ENCODE measurements at regions not wholly inside any gene's neighbourhood (a gene's known extent, or its start where the extent isn't known, plus 50 kb on each side); places are given as distances from the start of the nearest gene placed in this dataset.
"Not testable (repeated sequence)": the region's sequence is repeated elsewhere in the genome, so short reads cannot be mapped to it uniquely, and the experiment has no call there.

GRCh38 chr10:118870467-118871243 lies 115.9 kb upstream of the CACUL1 start:
- no peak for DNase-seq (ENCODE audit: insufficient read length, low spot score)

GRCh38 chr10:118871244-118871865 lies 116.6 kb upstream of the CACUL1 start:
- FAIRE-seq (no peak), DNase-seq (ENCODE audit: insufficient read length, low spot score) (no peak)
- TF ChIP-seq SPI1 (IDR thresholded peaks at IDR 0.05; ENCODE audit: low read depth, low read length): no peak
- TF ChIP-seq PAX5 (IDR thresholded peaks at IDR 0.05; ENCODE audit: insufficient read depth, low read length, severe bottlenecking): no peak
- TF ChIP-seq POLR2A (IDR thresholded peaks at IDR 0.05; ENCODE audit: low read depth, low read length): no peak
- TF ChIP-seq TAF1 (IDR thresholded peaks at IDR 0.05; ENCODE audit: low read depth, low read length): no peak
- TF ChIP-seq POLR2AphosphoS5 (IDR thresholded peaks at IDR 0.05; ENCODE audit: low read depth, low read length): no peak
- TF ChIP-seq POU2F2 (IDR thresholded peaks at IDR 0.05; ENCODE audit: low read depth, low read length): no peak

More at GRCh38 chr10:118870467-118871243, 115.9 kb upstream of the CACUL1 start:
- TF ChIP-seq SPI1 (IDR thresholded peaks at IDR 0.05; ENCODE audit: low read depth, low read length) (no peak), POU2F2 (IDR thresholded peaks at IDR 0.05; ENCODE audit: low read depth, low read length) (no peak), PAX5 (IDR thresholded peaks at IDR 0.05; ENCODE audit: insufficient read depth, low read length, severe bottlenecking) (no peak), TAF1 (IDR thresholded peaks at IDR 0.05; ENCODE audit: low read depth, low read length) (no peak), POLR2A (IDR thresholded peaks at IDR 0.05; ENCODE audit: low read depth, low read length) (no peak), POLR2AphosphoS5 (IDR thresholded peaks at IDR 0.05; ENCODE audit: low read depth, low read length) (no peak)
- no peak for FAIRE-seq

- no peak for TF ChIP-seq POU2F2 (IDR thresholded peaks at IDR 0.05; ENCODE audit: low read depth, low read length)
- TF ChIP-seq TAF1 (IDR thresholded peaks at IDR 0.05; ENCODE audit: low read depth, low read length): no peak
- no peak for TF ChIP-seq PAX5 (IDR thresholded peaks at IDR 0.05; ENCODE audit: insufficient read depth, low read length, severe bottlenecking)
- TF ChIP-seq SPI1 (IDR thresholded peaks at IDR 0.05; ENCODE audit: low read depth, low read length): no peak
- TF ChIP-seq POLR2AphosphoS5 (IDR thresholded peaks at IDR 0.05; ENCODE audit: low read depth, low read length): no peak
- TF ChIP-seq POLR2A (IDR thresholded peaks at IDR 0.05; ENCODE audit: low read depth, low read length): no peak
- FAIRE-seq (no peak), DNase-seq (ENCODE audit: insufficient read length, low spot score) (no peak)
Measured at GRCh38 chr10:118873091-118873737, 118.4 kb upstream of the CACUL1 start.

DNA sequence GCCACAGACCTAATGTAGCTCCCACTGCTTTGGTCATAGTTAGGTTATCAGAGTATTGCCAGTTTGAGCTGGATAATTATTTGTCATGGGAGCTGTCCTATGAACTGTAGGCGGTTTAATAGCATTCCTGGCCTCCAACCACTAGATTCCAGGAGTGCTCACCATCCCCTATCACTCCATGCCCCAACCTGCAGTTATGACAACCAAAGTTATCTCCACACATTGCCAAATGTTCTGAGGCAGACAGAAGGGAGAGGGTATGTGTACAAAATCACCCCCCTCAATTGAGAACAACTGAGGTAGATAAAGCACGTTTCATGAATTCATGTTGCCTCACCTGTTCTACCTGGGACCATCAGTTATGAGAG lies 119.0 kb upstream of the CACUL1 start:
- DNase-seq (ENCODE audit: insufficient read length, low spot score) (no peak), FAIRE-seq (no peak)
- no peak for TF ChIP-seq POLR2AphosphoS5 (IDR thresholded peaks at IDR 0.05; ENCODE audit: low read depth, low read length)
- no peak for TF ChIP-seq SPI1 (IDR thresholded peaks at IDR 0.05; ENCODE audit: low read depth, low read length)
- no peak for TF ChIP-seq POLR2A (IDR thresholded peaks at IDR 0.05; ENCODE audit: low read depth, low read length)
- TF ChIP-seq PAX5 (IDR thresholded peaks at IDR 0.05; ENCODE audit: insufficient read depth, low read length, severe bottlenecking): no peak
- no peak for TF ChIP-seq TAF1 (IDR thresholded peaks at IDR 0.05; ENCODE audit: low read depth, low read length)

GRCh38 chr10:118874171-118874570 lies 119.4 kb upstream of the CACUL1 start:
- DNase-seq (ENCODE audit: insufficient read length, low spot score) (no peak), FAIRE-seq (no peak)
- TF ChIP-seq POLR2A (IDR thresholded peaks at IDR 0.05; ENCODE audit: low read depth, low read length) (no peak), POLR2AphosphoS5 (IDR thresholded peaks at IDR 0.05; ENCODE audit: low read depth, low read length) (no peak), POU2F2 (IDR thresholded peaks at IDR 0.05; ENCODE audit: low read depth, low read length) (no peak), SPI1 (IDR thresholded peaks at IDR 0.05; ENCODE audit: low read depth, low read length) (no peak), PAX5 (IDR thresholded peaks at IDR 0.05; ENCODE audit: insufficient read depth, low read length, severe bottlenecking) (no peak), TAF1 (IDR thresholded peaks at IDR 0.05; ENCODE audit: low read depth, low read length) (no peak)

DNA sequence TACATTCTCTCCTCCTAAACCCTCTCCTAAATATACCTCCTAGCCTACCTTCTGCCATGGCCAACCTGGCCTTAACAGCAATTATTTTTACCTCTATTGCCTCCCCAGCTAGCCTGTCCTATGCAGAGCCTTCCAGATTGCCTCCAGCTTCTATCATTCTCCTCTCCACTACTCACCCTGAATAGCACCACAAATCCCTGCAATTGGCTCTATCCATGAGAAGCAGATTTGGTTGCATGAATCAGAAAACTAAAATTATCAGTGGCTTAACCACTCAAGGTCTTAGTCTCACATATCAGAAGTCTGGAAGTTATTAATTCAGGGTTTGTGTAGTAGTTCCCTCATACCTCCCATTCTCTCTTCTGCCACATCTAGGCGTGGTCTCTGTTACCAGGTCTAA lies 120.3 kb upstream of the CACUL1 start:
- no peak for TF ChIP-seq TAF1 (IDR thresholded peaks at IDR 0.05; ENCODE audit: low read depth, low read length)
- TF ChIP-seq PAX5 (IDR thresholded peaks at IDR 0.05; ENCODE audit: insufficient read depth, low read length, severe bottlenecking): no peak
- no peak for TF ChIP-seq POLR2AphosphoS5 (IDR thresholded peaks at IDR 0.05; ENCODE audit: low read depth, low read length)
- TF ChIP-seq POU2F2 (IDR thresholded peaks at IDR 0.05; ENCODE audit: low read depth, low read length): no peak
- no peak for TF ChIP-seq SPI1 (IDR thresholded peaks at IDR 0.05; ENCODE audit: low read depth, low read length)
- TF ChIP-seq POLR2A (IDR thresholded peaks at IDR 0.05; ENCODE audit: low read depth, low read length): no peak
- no peak for DNase-seq (ENCODE audit: insufficient read length, low spot score)
- FAIRE-seq: no peak

GRCh38 chr10:118882741-118883140 lies 128.0 kb upstream of the CACUL1 start:
- TF ChIP-seq PAX5 (IDR thresholded peaks at IDR 0.05; ENCODE audit: insufficient read depth, low read length, severe bottlenecking) (no peak), POLR2AphosphoS5 (IDR thresholded peaks at IDR 0.05; ENCODE audit: low read depth, low read length) (no peak), TAF1 (IDR thresholded peaks at IDR 0.05; ENCODE audit: low read depth, low read length) (no peak), POU2F2 (IDR thresholded peaks at IDR 0.05; ENCODE audit: low read depth, low read length) (no peak), POLR2A (IDR thresholded peaks at IDR 0.05; ENCODE audit: low read depth, low read length) (no peak), SPI1 (IDR thresholded peaks at IDR 0.05; ENCODE audit: low read depth, low read length) (no peak)
- FAIRE-seq (no peak), DNase-seq (ENCODE audit: insufficient read length, low spot score) (no peak)

GRCh38 chr10:118892255-118892654 lies 137.3 kb upstream of the NANOS1 start:
- DNase-seq (ENCODE audit: insufficient read length, low spot score): no peak
- FAIRE-seq: no peak
- TF ChIP-seq POLR2AphosphoS5 (IDR thresholded peaks at IDR 0.05; ENCODE audit: low read depth, low read length) (no peak), POLR2A (IDR thresholded peaks at IDR 0.05; ENCODE audit: low read depth, low read length) (no peak), TAF1 (IDR thresholded peaks at IDR 0.05; ENCODE audit: low read depth, low read length) (no peak)

GRCh38 chr10:118894891-118895290 lies 134.6 kb upstream of the NANOS1 start:
- DNase-seq (ENCODE audit: insufficient read length, low spot score); FAIRE-seq: not testable (repeated sequence)
